Lower leg skin (tissue), 4 donors: ENCODE measurements at regions not wholly inside any gene's neighbourhood (a gene's known extent, or its start where the extent isn't known, plus 50 kb on each side); places are given as distances from the start of the nearest gene placed in this dataset.

ENCODE experiments used
- DNase-seq, 2 donors: peaks; one replicate each; pipeline ENCODE4 v3.0.0-alpha.2; 2019; ENCODE audit warnings: low spot score in 2 of 2
- H3K4me3 ChIP-seq: fragments of 200-600 bp; sonication (generic); 2 replicates; pipeline ENCODE4 v1.5.1; 2017; ENCODE audit warnings: mild to moderate bottlenecking, low read depth; ENCODE audit not compliant: poor library complexity, severe bottlenecking
- POLR2A ChIP-seq, 2 donors: fragments of 450-650 bp; IDR thresholded peaks; one replicate each; pipeline ENCODE4 v1.6.1; 2016 to 2017; ENCODE audit warnings: antibody characterized with exemption in 2 of 2, mild to moderate bottlenecking in 1 of 2, moderate library complexity in 1 of 2
- WGBS, 2 donors: methylation state at CpG; one replicate each; pipeline ENCODE4 v1.1.5; 2018; 5-methylcytosine and 5-hydroxymethylcytosine counted together
- intact Hi-C: fragments of 100-400 bp; cut with DNase I; formaldehyde crosslinking; loops from one replicate; pipeline ENCODE4 v1.15.0; 2023; ENCODE audit warnings: low total_unique reads
- TF ChIP-seq, protein P1 (sequence below), 3 donors: fragments of 450-650 bp; IDR thresholded peaks; one replicate each; pipeline ENCODE4 v1.5.1; 2016; ENCODE audit warnings: antibody characterized with exemption in 3 of 3, mild to moderate bottlenecking in 3 of 3, moderate library complexity in 2 of 3

DNA sequence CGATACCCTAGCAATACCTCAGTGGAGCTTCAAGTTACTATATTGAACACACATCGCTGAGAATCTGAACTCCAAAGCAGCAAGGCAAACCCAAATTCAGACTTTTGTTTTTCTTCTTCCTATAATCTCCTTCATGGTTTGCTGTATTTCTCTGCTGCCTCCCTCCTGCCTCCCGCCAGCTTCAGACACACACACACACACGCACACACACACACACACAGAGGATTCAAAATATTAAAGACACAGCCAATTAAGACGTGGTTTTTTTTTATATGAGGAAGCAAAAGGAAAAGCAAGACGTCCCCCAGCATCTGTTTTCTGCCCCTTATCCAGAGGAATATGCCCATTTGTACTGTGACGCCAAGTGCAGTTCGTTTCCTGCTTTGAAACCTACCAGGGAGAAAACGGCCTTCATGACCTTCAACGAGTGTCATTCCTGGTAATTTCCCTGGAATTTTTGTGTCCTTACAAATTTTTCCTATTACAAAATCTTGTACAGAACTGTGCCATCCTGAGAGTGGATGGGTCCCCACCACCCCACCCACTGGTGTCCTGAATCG, 547.9 kb upstream of the ID2 start:
- H3K4me3 ChIP-seq: no peak overlapping the region
- DNase-seq: no peak
- TF ChIP-seq POLR2A (IDR thresholded peaks at IDR 0.05): no peak
- TF ChIP-seq, protein P1, sequence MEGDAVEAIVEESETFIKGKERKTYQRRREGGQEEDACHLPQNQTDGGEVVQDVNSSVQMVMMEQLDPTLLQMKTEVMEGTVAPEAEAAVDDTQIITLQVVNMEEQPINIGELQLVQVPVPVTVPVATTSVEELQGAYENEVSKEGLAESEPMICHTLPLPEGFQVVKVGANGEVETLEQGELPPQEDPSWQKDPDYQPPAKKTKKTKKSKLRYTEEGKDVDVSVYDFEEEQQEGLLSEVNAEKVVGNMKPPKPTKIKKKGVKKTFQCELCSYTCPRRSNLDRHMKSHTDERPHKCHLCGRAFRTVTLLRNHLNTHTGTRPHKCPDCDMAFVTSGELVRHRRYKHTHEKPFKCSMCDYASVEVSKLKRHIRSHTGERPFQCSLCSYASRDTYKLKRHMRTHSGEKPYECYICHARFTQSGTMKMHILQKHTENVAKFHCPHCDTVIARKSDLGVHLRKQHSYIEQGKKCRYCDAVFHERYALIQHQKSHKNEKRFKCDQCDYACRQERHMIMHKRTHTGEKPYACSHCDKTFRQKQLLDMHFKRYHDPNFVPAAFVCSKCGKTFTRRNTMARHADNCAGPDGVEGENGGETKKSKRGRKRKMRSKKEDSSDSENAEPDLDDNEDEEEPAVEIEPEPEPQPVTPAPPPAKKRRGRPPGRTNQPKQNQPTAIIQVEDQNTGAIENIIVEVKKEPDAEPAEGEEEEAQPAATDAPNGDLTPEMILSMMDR (IDR thresholded peaks at IDR 0.05): no peak
- intact Hi-C loops: no loop called here
- WGBS, 2 donors: 64 to 66% methylated on average over 11 of the region's 11 CpGs

DNA sequence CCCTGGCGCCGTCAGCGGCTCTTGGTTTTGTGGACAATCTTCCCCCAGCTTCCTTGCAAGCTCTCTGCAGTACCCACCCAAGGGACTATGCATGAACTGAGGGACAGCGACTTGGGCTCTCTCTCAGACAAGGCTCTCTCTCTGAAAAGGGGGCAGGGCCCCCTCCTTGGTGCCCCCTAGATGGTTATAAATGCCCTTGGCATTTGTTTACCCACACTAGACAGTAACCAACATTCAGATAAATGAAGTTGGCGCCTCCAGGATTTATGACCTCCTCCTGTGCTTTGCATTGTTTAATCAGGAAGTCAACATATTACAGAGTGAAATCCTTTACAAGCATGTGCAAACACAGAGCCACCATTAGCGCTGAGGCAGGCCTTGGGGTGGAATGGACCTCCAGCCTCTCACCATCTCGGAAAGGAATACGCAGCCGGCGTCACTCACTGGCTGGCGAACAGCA, 547.4 kb upstream of the ID2 start:
- DNase-seq: no peak
- WGBS, 2 donors: 79 to 85% methylated on average over 11 of the region's 11 CpGs
- TF ChIP-seq, protein P1 (IDR thresholded peaks at IDR 0.05): no peak
- no peak for TF ChIP-seq POLR2A (IDR thresholded peaks at IDR 0.05)
- intact Hi-C loops: no loop called here
- no peak overlapping the region for H3K4me3 ChIP-seq

DNA sequence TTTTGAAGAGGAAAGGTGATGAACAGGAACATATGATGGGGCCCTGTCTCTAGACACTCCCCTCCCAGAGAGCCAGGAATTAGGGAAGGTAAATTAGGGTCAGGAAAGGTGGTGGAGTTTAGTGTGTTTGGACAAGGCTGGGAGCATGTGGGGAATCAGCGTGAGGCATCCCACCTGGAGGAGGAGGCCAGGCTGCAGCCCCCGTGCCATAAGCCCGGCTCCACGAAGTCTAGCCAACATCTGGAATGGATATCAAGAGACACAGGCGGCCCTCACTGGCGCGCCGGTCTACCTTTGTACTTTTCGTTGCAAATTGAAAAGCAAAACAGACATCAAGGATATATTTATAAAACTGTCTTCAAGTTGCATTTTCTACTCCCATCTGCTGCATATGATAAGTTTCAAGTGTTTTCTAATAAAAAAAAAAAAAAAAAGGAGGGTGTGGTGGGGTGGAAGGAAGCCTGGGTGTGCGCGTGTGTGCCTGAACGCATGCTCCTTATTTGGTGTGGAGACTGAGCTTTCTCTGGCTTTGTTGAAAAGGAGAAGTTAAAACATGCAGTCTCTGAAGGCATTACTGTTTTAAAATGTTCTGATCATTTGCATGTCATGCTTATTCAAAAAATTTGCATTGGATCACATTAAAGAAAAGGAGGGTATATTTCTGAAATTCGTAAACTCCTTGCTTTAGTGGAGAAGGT, 546.7 kb upstream of the ID2 start:
- DNase-seq: no peak
- intact Hi-C loops: no loop called here
- no peak overlapping the region for H3K4me3 ChIP-seq
- no peak for TF ChIP-seq POLR2A (IDR thresholded peaks at IDR 0.05)
- TF ChIP-seq, protein P1 (IDR thresholded peaks at IDR 0.05): no peak
- 46% methylated on average over 13 of the region's 13 CpGs for WGBS, 2 donors

DNA sequence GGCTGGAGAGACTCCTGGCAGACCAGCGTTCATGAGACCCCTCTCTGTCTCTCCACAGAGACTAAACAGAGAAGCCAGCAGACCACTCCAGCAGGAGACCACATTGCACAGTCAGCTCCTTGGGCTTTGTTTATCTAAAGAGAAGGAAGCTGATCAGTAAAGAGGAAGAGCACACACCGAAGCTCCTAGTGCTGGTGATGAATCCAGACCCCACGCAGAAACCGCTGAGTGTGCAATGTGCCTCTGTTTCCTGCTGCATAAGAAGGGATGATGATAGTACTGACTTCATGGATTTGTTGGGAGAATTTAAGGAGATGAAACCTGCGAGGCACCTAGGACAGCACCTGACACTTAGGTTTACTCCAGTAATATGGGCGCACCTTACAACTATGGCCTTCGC, 544.1 kb upstream of the ID2 start:
- WGBS, 2 donors: 89 to 91% methylated on average over 7 of the region's 7 CpGs
- no peak overlapping the region for H3K4me3 ChIP-seq
- intact Hi-C loops: no loop called here
- TF ChIP-seq POLR2A (IDR thresholded peaks at IDR 0.05): no peak
- TF ChIP-seq, protein P1 (IDR thresholded peaks at IDR 0.05): no peak
- DNase-seq: no peak

DNA sequence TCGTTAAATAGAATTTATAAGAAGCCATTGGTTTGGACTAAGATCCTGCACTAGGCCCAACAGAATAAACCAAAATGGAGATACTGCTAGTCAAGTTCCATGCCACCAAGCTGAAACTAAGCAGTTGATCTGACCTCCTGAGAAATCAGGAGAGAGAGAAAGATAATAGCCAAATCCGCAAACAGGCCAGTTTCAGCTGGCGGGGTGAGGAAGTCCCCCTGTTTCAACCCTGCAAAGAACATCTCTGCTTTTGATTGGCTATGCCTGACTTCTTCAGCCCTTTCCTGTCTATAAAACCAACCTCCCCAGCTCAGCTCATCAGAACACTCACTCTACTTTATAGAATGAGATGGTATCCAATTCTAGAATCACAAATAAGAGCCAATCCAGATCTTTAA, 543.3 kb upstream of the ID2 start:
- WGBS, 2 donors: 96 to 98% methylated on average over 3 of the region's 3 CpGs
- TF ChIP-seq, protein P1 (IDR thresholded peaks at IDR 0.05): no peak
- TF ChIP-seq POLR2A (IDR thresholded peaks at IDR 0.05): no peak
- DNase-seq: no peak
- intact Hi-C loops: no loop called here
- H3K4me3 ChIP-seq: no peak overlapping the region
